Body of pancreas (tissue), 4 donors: ENCODE measurements at regions not wholly inside any gene's neighbourhood (a gene's known extent, or its start where the extent isn't known, plus 50 kb on each side); places are given as distances from the start of the nearest gene placed in this dataset.

ENCODE experiments used
- ATAC-seq: fragments of 150-250 bp; one replicate; pipeline ENCODE4 v1.9.1; 2016
- DNase-seq, 4 donors: peaks; one replicate each; pipeline ENCODE4 v3.0.0-alpha.2; 2019
- H3K27ac ChIP-seq, 4 donors: fragments of 200-600 bp; sonication (generic); 1 replicate in 3 of 4; 2 replicates in 1 of 4; pipeline versions ENCODE4 v1.5.1 to v1.6.1; 2016 to 2019; ENCODE audit warnings: mild to moderate bottlenecking in 1 of 4, mixed read lengths in 1 of 4, moderate library complexity in 1 of 4
- H3K27me3 ChIP-seq, 2 donors: fragments of 200-600 bp; sonication (generic); one replicate each; pipeline ENCODE4 v1.6.0; 2016; ENCODE audit warnings: mild to moderate bottlenecking in 1 of 2
- H3K36me3 ChIP-seq, 2 donors: fragments of 200-600 bp; sonication (generic); replicated peaks in 1 of 2; 2 replicates each; pipeline ENCODE4 v1.5.1; 2016; ENCODE audit warnings: low read depth in 2 of 2; ENCODE audit not compliant: insufficient read depth in 1 of 2
- H3K4me1 ChIP-seq: fragments of 200-600 bp; sonication (generic); one replicate; pipeline ENCODE4 v1.6.0; 2016
- H3K4me3 ChIP-seq, 2 donors: fragments of 200-600 bp; sonication (generic); 1 replicate in 1 of 2; 2 replicates in 1 of 2; pipeline ENCODE4 v1.5.1; 2016 to 2019
- H3K9me3 ChIP-seq, 3 donors: fragments of 200-600 bp; sonication (generic); 1 replicate in 2 of 3; 2 replicates in 1 of 3; pipeline ENCODE4 v1.5.1; 2016
- CTCF ChIP-seq, 7 experiments: fragments of 450-650 bp in 4 of 7; fragments of 200-600 bp in 3 of 7; sonication (generic) in 3 of 7; IDR thresholded peaks; one replicate each; pipeline ENCODE4 v1.5.1; 2016 to 2019; ENCODE audit warnings: antibody characterized with exemption in 7 of 7
- POLR2A ChIP-seq, 3 donors: fragments of 450-650 bp; IDR thresholded peaks; one replicate each; pipeline ENCODE4 v1.6.1; 2016; ENCODE audit warnings: antibody characterized with exemption in 3 of 3, mild to moderate bottlenecking in 2 of 3
- WGBS, 2 donors: methylation state at CpG; one replicate each; pipeline ENCODE4 v1.1.5; 2017; 5-methylcytosine and 5-hydroxymethylcytosine counted together
- intact Hi-C: fragments of 100-400 bp; cut with DNase I; formaldehyde crosslinking; loops from one replicate; pipeline ENCODE4 v1.15.1; 2023

GRCh38 chr14:104360501-104360900, 219.1 kb upstream of the C14orf180 start:
- Histone ChIP-seq H3K27me3 (no peaks in the 10 kb centered on the region), H3K4me3 (no peak overlapping the region), H3K4me1 (peaks cover 10% of the 10 kb centered on the region), H3K27ac (no peak overlapping the region), H3K9me3 (no peaks in the 10 kb centered on the region), H3K36me3 (no peaks in the 10 kb centered on the region)
- no peak for DNase-seq
- no peak for TF ChIP-seq CTCF (IDR thresholded peaks at IDR 0.05)
- TF ChIP-seq POLR2A (IDR thresholded peaks at IDR 0.05) = no peak
- 62 to 77% methylated on average over 8 of the region's 8 CpGs for WGBS, 2 donors
- ATAC-seq = no peak
- intact Hi-C loops = loop anchor here (10.0 kb wide), 1 partner anchor 216 kb away; no protein-coding TSS in a partner anchor

GRCh38 chr14:104361101-104361591, 218.4 kb upstream of the C14orf180 start:
- intact Hi-C loops = loop anchor here (10.0 kb wide), 1 partner anchor 216 kb away; no protein-coding TSS in a partner anchor
- H3K4me3 ChIP-seq = no peak overlapping the region
- whole genome bisulfite sequencing, 2 donors = 56 to 74% methylated on average over 5 to 14 of the region's 14 CpGs
- H3K9me3 ChIP-seq = no peaks in the 10 kb centered on the region
- DNase-seq = peak in 1 of 4 donors; percentile 6
- no peaks in the 10 kb centered on the region for H3K36me3 ChIP-seq
- TF ChIP-seq CTCF (IDR thresholded peaks at IDR 0.05) (no peak), POLR2A (IDR thresholded peaks at IDR 0.05) (no peak)
- peaks cover 10% of the 10 kb centered on the region for H3K4me1 ChIP-seq
- no peaks in the 10 kb centered on the region for H3K27me3 ChIP-seq
- no peak for ATAC-seq
- no peak overlapping the region for H3K27ac ChIP-seq

- H3K27ac ChIP-seq = no peak overlapping the region
- no peak for TF ChIP-seq CTCF (IDR thresholded peaks at IDR 0.05)
- no peak for TF ChIP-seq POLR2A (IDR thresholded peaks at IDR 0.05)
- no peaks in the 10 kb centered on the region for H3K36me3 ChIP-seq
- WGBS, 2 donors = 55 to 72% methylated on average over 11 to 19 of the region's 20 CpGs
- H3K4me1 ChIP-seq = peaks cover 10% of the 10 kb centered on the region
- H3K27me3 ChIP-seq = no peaks in the 10 kb centered on the region
- H3K9me3 ChIP-seq = no peaks in the 10 kb centered on the region
- peak in 2 of 4 donors; percentile 3 to 10 for DNase-seq
- H3K4me3 ChIP-seq = no peak overlapping the region
- no peak for ATAC-seq
- intact Hi-C loops = loop anchor here (10.0 kb wide), 1 partner anchor 217 kb away; no protein-coding TSS in a partner anchor
Measured at GRCh38 chr14:104361921-104362681, 217.5 kb upstream of the C14orf180 start.

- Histone ChIP-seq H3K27me3 (no peaks in the 10 kb centered on the region), H3K36me3 (no peaks in the 10 kb centered on the region), H3K4me1 (peaks cover 10% of the 10 kb centered on the region), H3K9me3 (no peaks in the 10 kb centered on the region), H3K27ac (no peak overlapping the region), H3K4me3 (no peak overlapping the region)
- TF ChIP-seq POLR2A (IDR thresholded peaks at IDR 0.05) (no peak), CTCF (IDR thresholded peaks at IDR 0.05) (no peak)
- intact Hi-C loops = loop anchor here (10.0 kb wide), 1 partner anchor 218 kb away; no protein-coding TSS in a partner anchor
- DNase-seq (peak in 1 of 4 donors; percentile 2), ATAC-seq (no peak)
- WGBS, 2 donors = 63 to 87% methylated on average over 14 to 19 of the region's 19 CpGs
Measured at GRCh38 chr14:104362761-104363605, 216.6 kb upstream of the C14orf180 start.
